ENCODE measurements at regions not wholly inside any gene's neighbourhood (a gene's known extent, or its start where the extent isn't known, plus 50 kb on each side); places are given as distances from the start of the nearest gene placed in this dataset.

DNA sequence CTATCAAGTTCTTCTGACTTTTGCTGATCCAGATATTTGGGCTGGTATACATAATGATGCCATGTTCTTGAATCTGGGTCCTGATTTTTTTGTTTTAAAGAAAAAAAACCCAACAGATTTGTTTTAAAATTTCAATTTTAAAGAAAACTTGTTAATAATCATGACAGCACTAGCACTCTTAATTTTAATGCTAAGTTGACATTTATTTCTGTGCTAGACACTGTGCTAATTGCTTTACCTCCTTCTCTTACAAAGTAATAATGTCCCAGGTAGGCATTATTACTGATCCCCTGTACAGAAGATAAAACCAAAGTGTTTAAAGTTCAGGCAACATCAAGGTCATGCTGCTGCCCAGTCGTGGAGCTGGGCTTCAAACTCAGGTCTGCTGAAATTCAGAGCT, 101.9 kb downstream of the ZNF608 start:
- DNase-seq, result no peak

DNA sequence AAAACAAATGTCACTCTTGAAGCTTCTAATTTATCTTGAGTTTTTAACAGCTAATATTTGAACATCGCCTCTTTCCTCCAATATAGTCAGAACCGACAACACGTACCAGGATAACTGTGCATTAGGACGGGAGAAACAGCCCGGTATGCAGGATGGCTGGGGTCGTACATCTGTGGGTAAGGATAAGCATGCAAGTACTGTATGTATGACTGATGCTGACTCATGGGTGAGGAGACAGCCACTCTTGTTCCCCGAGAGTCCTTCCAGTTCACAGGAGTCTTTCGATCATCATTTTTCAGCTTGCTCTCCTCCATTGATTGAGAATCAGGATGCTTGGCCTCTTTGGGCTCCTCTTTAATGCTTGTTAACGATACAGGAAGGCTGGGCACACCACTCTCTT, 102.3 kb downstream of the ZNF608 start:
- peak; percentile 29 for DNase-seq

DNA sequence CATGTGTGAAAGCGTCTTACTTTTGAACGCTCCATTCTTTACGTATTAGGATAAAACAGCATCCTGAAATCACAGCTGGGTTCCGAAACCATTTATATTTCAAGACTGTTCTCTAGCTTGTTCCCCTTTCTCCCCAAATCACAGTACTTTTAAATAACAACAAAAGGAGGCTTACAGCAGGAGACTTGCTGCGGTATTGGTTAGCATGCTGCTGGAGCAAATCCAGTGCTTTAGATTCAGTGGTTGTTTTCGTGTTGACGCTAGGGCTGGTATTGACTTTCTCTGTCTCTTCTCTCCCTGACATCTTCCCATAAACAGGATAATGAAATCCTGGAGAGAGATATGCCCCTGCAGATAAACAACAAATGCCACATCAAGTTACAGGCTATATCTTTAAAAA, 103.1 kb downstream of the ZNF608 start:
- DNase-seq, result no peak

- peak; percentile 42 for DNase-seq
Measured at GRCh38 chr5:124642151-124642550, 104.3 kb downstream of the ZNF608 start.

DNA sequence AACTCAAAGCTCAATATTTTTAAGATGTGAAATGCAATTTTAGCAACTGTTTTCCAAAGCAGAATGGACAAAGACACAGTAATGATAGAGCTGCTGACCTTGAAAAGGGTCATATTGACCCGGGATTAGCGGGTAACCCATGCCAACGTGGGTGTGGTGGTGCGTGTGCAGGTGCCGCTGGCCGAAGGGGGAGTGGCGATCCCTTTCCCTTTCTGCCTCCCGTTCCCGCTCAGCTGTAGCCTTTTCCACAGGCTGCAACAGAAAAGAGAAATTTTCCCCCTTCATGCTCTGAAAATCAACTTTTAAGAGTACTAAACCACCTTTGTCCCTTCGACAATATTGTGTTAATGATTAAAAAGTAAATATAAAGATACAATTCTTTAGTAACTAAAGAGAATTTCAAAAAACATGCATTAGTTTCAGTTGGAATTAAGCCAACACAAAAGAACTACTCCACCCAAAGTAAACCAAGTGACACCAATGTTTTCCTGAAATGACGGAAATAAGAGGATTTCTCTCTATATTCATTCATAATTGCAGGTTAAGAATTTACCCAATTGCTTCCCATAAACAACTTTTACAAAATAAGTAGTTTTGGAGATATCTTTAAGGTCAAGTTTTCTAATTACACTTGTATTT, 105.2 kb downstream of the ZNF608 start:
- peak; percentile 92 for DNase-seq

- peak; percentile 41 for DNase-seq
Measured at GRCh38 chr5:124639095-124639665, 107.3 kb downstream of the ZNF608 start.

- DNase-seq, result no peak
Measured at GRCh38 chr5:124637011-124637410, 109.4 kb downstream of the ZNF608 start.

- peak; percentile 36 for DNase-seq
Measured at GRCh38 chr5:124634741-124635323, 111.6 kb downstream of the ZNF608 start.

- DNase-seq, result peak; percentile 33
Measured at GRCh38 chr5:124634228-124634739, 112.2 kb downstream of the ZNF608 start.

- DNase-seq, result no peak
Measured at GRCh38 chr5:124633209-124633608, 113.2 kb downstream of the ZNF608 start.

DNA sequence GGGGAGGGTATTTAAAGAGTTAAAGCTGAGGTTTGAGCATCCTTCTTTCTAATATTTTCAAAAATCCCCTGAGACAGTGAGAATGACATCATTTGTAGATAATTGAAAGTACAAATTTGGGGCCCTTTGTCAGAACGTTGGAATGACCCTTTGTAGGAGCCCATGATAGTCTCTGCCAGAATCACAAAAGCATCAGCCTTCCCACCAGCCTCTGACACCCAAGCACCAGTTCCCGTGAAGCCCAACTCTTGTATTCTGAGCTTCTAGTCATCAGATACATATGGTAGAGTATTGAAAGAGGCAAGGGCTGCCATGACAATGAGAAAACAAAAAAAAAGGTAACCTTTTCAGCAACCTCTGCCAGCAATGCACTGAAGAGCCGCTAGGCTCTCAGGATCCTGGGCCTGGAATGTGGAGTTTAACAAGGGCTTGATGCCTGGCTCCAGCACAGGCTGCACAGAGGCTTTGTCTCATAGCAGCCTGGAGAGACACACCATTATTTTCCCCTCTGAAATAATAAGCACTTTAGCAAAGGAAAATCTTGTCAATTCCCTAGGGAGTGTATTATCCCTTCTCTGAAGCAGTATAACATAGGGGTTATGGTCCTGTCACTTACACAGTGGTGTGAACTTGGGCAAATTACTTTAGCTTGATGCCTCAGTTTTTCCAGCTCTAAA, 114.4 kb downstream of the ZNF608 start:
- peak; percentile 70 for DNase-seq

DNA sequence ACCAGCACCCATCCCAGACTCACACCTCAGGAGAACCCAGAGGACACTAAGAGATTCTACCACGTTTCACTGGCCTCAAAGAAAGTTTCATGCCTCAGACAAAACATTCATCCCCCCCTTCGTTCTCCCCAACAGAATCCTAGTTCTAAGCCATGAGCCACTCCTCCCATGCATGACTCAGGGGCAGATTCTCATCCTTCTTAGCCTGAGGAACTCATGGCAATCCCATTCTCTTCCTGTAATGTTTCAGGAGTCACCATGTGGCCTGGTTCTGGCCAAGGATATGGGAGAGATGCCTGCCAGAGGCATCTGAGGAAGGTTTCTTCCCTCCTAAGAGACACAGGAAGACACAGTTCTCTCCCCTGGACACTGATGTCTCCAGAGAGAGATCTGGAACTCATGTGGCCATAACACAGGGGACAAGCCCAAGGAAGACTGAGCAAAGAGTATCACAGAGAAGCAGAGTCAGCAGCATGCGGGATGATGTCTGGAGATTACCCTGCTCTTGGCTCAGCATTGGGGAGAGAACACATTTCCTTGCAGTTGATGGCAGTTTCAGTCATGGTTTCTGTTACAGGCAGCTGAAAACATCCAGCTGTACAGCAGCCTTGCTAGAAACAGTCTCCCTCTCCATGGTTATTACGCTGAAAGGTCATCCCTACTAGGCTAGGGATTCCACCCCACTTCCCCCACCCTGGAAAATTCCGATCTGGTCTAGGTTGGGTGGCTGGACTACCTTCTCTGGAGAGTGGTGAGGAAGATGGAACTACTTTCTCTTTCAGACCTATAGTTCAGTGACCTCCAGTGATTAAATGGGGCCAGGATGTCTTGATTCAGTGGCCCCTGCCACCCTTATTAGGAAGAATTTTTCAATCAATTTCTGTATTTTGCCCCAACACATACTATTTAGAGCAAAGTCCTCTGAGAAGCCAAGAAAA, 115.4 kb downstream of the ZNF608 start:
- peak; percentile 30 for DNase-seq

GRCh38 chr5:124628721-124629596, 117.5 kb downstream of the ZNF608 start:
- peak; percentile 98 for DNase-seq

DNA sequence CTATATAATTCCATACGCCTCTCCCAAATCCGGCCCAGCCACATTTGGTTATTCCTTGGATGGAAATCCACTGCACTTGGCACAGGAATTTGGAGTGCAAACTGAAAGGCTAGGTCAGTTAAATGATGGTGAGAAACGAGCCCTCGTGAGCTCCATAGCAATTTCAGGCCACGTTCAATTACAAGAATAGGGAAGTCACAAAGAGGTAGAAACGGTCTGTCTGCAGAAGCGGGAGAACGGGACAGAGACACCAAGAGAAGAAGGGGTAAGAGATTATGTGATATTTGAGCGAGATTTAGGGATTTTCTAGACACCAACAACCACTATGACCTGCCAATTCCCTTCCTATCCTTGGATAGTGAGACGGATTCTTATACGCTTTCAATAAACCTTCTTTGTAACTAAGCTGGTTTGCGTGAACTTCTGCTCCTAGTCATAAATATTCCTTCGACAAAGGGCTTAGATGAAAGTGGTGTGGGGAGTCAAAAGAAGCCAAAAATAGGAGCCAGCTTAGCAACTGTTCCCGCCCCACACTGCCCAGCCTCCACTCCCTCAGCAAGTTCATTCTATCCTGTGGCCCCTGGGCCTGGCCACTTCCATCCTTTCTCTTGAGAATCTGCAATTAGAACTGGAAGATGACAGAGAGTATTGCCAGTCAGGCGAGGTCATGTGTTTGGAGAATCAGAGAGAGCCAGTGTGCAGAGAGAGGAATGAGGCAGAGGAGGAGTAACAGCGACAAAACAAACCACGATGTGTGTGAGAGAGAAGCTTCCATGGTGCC, 118.4 kb downstream of the ZNF608 start:
- DNase-seq, result peak; percentile 41

DNA sequence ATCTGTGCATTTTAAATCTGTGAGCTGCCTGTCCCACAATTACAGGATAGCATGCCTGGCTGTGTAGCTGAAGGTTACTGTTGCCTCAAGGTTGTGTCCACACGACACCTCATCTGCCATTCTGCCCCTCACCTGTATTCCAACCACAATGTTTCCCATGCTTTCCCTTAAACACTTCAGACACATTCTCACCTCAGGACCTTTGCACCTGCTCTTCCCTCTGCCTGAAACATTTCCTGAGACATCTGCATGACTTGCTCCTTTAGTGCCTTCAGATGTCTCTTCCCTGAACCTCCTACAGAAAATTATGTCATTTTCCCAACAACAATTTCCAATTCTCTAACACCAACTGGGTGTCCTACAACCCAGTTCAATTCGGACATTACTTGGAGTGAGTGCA, 120.4 kb downstream of the ZNF608 start:
- DNase-seq, result no peak

DNA sequence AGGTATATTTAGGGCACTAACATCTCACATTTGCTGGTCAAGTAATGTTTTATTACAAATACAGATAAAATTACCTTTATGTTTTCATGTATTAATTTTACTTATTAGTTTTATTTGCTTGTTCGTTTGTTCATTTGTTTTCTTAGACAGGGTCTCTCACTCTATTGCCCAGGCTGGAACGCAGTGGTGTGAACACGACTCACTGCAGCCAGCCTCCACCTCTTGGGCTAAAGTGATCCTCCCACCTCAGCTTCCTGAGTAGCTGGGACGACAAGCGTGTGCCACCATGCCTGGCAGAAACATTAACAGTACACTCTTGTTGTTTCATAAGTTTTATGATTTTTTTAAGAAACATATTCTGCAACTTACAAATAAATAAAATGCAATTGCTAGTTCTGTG, 123.2 kb downstream of the ZNF608 start:
- DNase-seq, result no peak

- DNase-seq, result no peak
Measured at GRCh38 chr5:124622851-124623250, 123.6 kb downstream of the ZNF608 start.

DNA sequence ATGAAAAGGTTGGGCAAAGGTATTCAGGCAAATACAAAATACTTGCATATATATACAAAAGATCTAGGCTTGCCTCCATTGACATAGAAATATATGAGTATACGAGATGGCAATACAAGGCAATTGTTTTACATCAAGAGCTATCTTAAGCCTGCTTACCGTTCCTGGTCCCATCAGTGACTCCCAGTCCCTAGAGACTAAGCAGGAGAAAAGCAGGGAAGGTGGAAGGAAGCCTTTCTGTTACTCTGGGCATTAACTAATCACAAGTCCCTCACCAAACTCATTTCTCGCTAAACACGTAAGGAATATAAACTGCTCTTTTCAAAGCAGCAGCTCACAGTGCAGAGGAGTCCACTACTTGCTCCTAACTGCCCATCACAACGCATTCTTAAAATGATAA, 125.2 kb downstream of the ZNF608 start:
- no peak for DNase-seq

- DNase-seq, result no peak
Measured at GRCh38 chr5:124620743-124621142, 125.7 kb downstream of the ZNF608 start.

GRCh38 chr5:124619121-124619520, 127.3 kb downstream of the ZNF608 start:
- DNase-seq, result no peak

- DNase-seq, result no peak
Measured at GRCh38 chr5:124617787-124618186, 128.7 kb downstream of the ZNF608 start.
